ENCODE measurements at regions not wholly inside any gene's neighbourhood (a gene's known extent, or its start where the extent isn't known, plus 50 kb on each side); places are given as distances from the start of the nearest gene placed in this dataset.
"Not testable (repeated sequence)": the region's sequence is repeated elsewhere in the genome, so short reads cannot be mapped to it uniquely, and the experiment has no call there.

GRCh38 chr20:25844640-25845039, 148.0 kb upstream of the ZNF337 start:
- TF ChIP-seq EZH2 (IDR thresholded peaks at IDR 0.05; ENCODE audit: insufficient read depth, poor library complexity, severe bottlenecking); EZH2phosphoT487 (IDR thresholded peaks at IDR 0.05; ENCODE audit: insufficient read depth, low read depth): not testable (repeated sequence)

Measured in GM23248 (cell line).